ENCODE measurements at regions not wholly inside any gene's neighbourhood (a gene's known extent, or its start where the extent isn't known, plus 50 kb on each side); places are given as distances from the start of the nearest gene placed in this dataset.

- dilution Hi-C loops (cut with HindIII; ENCODE audit: low sequenced_read_pairs, unreplicated experiment): no loop called here
- H3K9me3 ChIP-seq (ENCODE audit: control insufficient read depth, insufficient read depth, low read length): peaks cover 57% of the 10 kb centered on the region
- H3K36me3 ChIP-seq (ENCODE audit: control insufficient read depth, insufficient read depth, low read length): no peaks in the 10 kb centered on the region
- no peak overlapping the region for H3K56ac ChIP-seq (ENCODE audit: extremely low read depth, insufficient read depth, low read length)
- no peak overlapping the region for H4K91ac ChIP-seq (ENCODE audit: insufficient read depth, low read depth, low read length)
- H2AK5ac ChIP-seq (ENCODE audit: low read depth, low read length): no peak overlapping the region
- DNase-seq (no peak), ATAC-seq (ENCODE audit: low read depth) (no peak)
- no peak overlapping the region for H2BK5ac ChIP-seq (ENCODE audit: low read depth, low read length, poor library complexity, severe bottlenecking)
- no peaks in the 10 kb centered on the region for H3K4me1 ChIP-seq (ENCODE audit: control insufficient read depth, insufficient read depth, low read length)
- H4K5ac ChIP-seq (ENCODE audit: low read depth, low read length): no peak overlapping the region
- no peak overlapping the region for H3K4ac ChIP-seq (ENCODE audit: low read depth, low read length)
- in situ Hi-C loops (cut with MboI; ENCODE audit: low sequenced_read_pairs): no loop called here
- H2BK120ac ChIP-seq (ENCODE audit: low read depth, low read length): no peak overlapping the region
- H2AFZ ChIP-seq (replicated peaks; ENCODE audit: low read length, poor library complexity): no peak overlapping the region
- no peak overlapping the region for H4K8ac ChIP-seq (ENCODE audit: low read depth in 2 of 2, low read length in 2 of 2)
- H2BK20ac ChIP-seq (ENCODE audit: low read depth, low read length): no peak overlapping the region
- no peak overlapping the region for H3K27ac ChIP-seq (ENCODE audit: insufficient read depth, low read length)
- no peaks in the 10 kb centered on the region for H3K9me1 ChIP-seq (ENCODE audit: insufficient read depth, low read length)
- ChIA-PET CTCF (no interaction called here), POLR2A (ENCODE audit: unreplicated experiment) (no interaction called here)
- no peaks in the 10 kb centered on the region for H4K20me1 ChIP-seq (ENCODE audit: insufficient read depth, low read length)
- WGBS, 2 experiments (ENCODE audit: extremely low coverage in 2 of 2, insufficient read length in 1 of 2): 78% methylated on average over 8 of the region's 14 CpGs; no CpG with 5 or more reads in 1 of the 2 experiments
- H3K18ac ChIP-seq (ENCODE audit: low read depth, low read length): no peak overlapping the region
- H2BK15ac ChIP-seq (ENCODE audit: low read depth, low read length): no peak overlapping the region
- H3K79me1 ChIP-seq (ENCODE audit: low read depth in 1 of 2, low read length in 2 of 2): no peaks in the 10 kb centered on the region
- H3K14ac ChIP-seq (replicated peaks; ENCODE audit: low read depth, low read length): no peak overlapping the region
- no peaks in the 10 kb centered on the region for H3K27me3 ChIP-seq (ENCODE audit: control insufficient read depth, insufficient read depth, low read length)
- no peak overlapping the region for H2AK9ac ChIP-seq (replicated peaks; ENCODE audit: low read depth, low read length, poor library complexity)
- H3K23ac ChIP-seq (ENCODE audit: low read depth, low read length): no peak overlapping the region
- TF ChIP-seq SMC3 (IDR thresholded peaks at IDR 0.05; ENCODE audit: low read depth, low read length) (no peak), RAD21 (IDR thresholded peaks at IDR 0.05; ENCODE audit: low read length) (no peak), MXI1 (IDR thresholded peaks at IDR 0.05; ENCODE audit: borderline replicate concordance, low read depth, low read length) (no peak), RCOR1 (IDR thresholded peaks at IDR 0.05; ENCODE audit: insufficient replicate concordance, low read length) (no peak), MAZ (IDR thresholded peaks at IDR 0.05; ENCODE audit: borderline replicate concordance, low read depth, low read length) (no peak), USF2 (IDR thresholded peaks at IDR 0.05; ENCODE audit: low read depth, low read length) (no peak)
- no peak overlapping the region for H3K9ac ChIP-seq (ENCODE audit: low read depth, low read length)
- BruUV-seq (replicated peaks): no TSS peak
- intact Hi-C loops (cut with micrococcal nuclease): no loop called here
- no peak overlapping the region for H3K4me2 ChIP-seq (ENCODE audit: low read depth, low read length)
- H3K4me3 ChIP-seq (ENCODE audit: insufficient read depth, low read depth, low read length): no peak overlapping the region
Observed at GRCh38 chr10:130554701-130555410, 418.7 kb downstream of the GLRX3 start.
